ENCODE measurements at regions not wholly inside any gene's neighbourhood (a gene's known extent, or its start where the extent isn't known, plus 50 kb on each side); places are given as distances from the start of the nearest gene placed in this dataset.

- no peak overlapping the region for H3K4me3 ChIP-seq (ENCODE audit: low read depth, low read length)
- TF ChIP-seq CTCF (conservative IDR thresholded peaks at IDR 0.05; ENCODE audit: low read depth, low read length): no peak
- no peak for DNase-seq (ENCODE audit: low read depth)
Measured at GRCh38 chr5:108523360-108523759, 141.5 kb upstream of the FBXL17 start.

DNA sequence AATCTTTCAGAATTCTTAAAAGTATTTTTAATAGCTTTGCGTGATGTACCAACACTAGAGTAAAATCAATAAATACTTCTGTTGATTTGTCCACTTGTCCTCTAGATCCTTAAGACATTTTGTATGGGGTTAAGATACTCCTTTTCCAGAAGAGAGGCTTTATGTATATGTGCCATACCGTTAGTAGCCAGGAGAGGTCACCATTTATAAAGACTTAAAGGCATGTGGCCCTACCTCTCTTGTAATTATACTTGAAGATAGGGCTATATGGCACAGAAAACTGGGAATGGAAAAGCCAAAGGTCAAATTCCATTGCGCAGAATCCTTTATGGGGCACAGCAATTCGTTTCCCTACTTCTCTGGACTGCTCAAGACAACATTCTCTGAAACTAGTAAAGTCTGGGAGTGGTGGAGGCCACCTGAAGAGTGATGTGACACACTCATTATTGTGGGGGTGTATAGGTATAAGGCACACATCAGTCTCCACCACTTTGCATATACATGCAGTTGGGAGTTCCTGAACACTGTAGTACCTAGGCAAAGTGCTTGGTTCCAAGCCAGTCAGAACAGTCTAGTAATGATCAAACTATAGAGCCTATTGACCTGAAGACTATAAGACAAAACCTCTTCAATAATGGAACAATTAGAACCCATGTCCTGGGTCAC lies 140.1 kb upstream of the FBXL17 start:
- H3K4me3 ChIP-seq (ENCODE audit: low read depth, low read length): no peak overlapping the region
- peak; percentile 75 for TF ChIP-seq CTCF (conservative IDR thresholded peaks at IDR 0.05; ENCODE audit: low read depth, low read length)
- DNase-seq (ENCODE audit: low read depth): peak; percentile 82

GRCh38 chr5:108521011-108521700 lies 139.3 kb upstream of the FBXL17 start:
- H3K4me3 ChIP-seq (ENCODE audit: low read depth, low read length): no peak overlapping the region
- no peak for TF ChIP-seq CTCF (conservative IDR thresholded peaks at IDR 0.05; ENCODE audit: low read depth, low read length)

GRCh38 chr5:108516785-108517184 lies 134.9 kb upstream of the FBXL17 start:
- no peak overlapping the region for H3K4me3 ChIP-seq (ENCODE audit: low read depth, low read length)
- no peak for TF ChIP-seq CTCF (conservative IDR thresholded peaks at IDR 0.05; ENCODE audit: low read depth, low read length)
- DNase-seq (ENCODE audit: low read depth): no peak

More at GRCh38 chr5:108521011-108521700, 139.3 kb upstream of the FBXL17 start:
- DNase-seq (ENCODE audit: low read depth): no peak

- TF ChIP-seq CTCF (conservative IDR thresholded peaks at IDR 0.05; ENCODE audit: low read depth, low read length): no peak
- no peak overlapping the region for H3K4me3 ChIP-seq (ENCODE audit: low read depth, low read length)
- DNase-seq (ENCODE audit: low read depth): no peak
Measured at GRCh38 chr5:108515517-108516105, 133.7 kb upstream of the FBXL17 start.

GRCh38 chr5:108508979-108509378 lies 127.1 kb upstream of the FBXL17 start:
- H3K4me3 ChIP-seq (ENCODE audit: low read depth, low read length): no peak overlapping the region
- TF ChIP-seq CTCF (conservative IDR thresholded peaks at IDR 0.05; ENCODE audit: low read depth, low read length): no peak

More at GRCh38 chr5:108508979-108509378, 127.1 kb upstream of the FBXL17 start:
- DNase-seq (ENCODE audit: low read depth): no peak

Measured in choroid plexus epithelial cell (primary cell).